Cardiac septum (tissue), 1 donor: ENCODE measurements at regions not wholly inside any gene's neighbourhood (a gene's known extent, or its start where the extent isn't known, plus 50 kb on each side); places are given as distances from the start of the nearest gene placed in this dataset.
"Not testable (repeated sequence)": the region's sequence is repeated elsewhere in the genome, so short reads cannot be mapped to it uniquely, and the experiment has no call there.

ENCODE experiments used
- DNase-seq: peaks from one replicate; pipeline ENCODE4 v3.0.0-alpha.2; 2020; ENCODE audit warnings: low spot score
- intact Hi-C: fragments of 100-400 bp; cut with DNase I; formaldehyde crosslinking; loops from one replicate; pipeline ENCODE4 v1.14.0; 2022
- donor health status: DM: no; HTN: no; CAD: no.

- intact Hi-C loops, result no loop called here
- no peak for DNase-seq
Observed at GRCh38 chr9:105087910-105088898, 156.2 kb upstream of the SLC44A1 start.

- intact Hi-C loops, result no loop called here
- DNase-seq, result no peak
Observed at GRCh38 chr9:105089874-105090273, 154.6 kb upstream of the SLC44A1 start.

GRCh38 chr9:105091004-105091640, 153.3 kb upstream of the SLC44A1 start:
- DNase-seq, result no peak
- intact Hi-C loops, result no loop called here

- intact Hi-C loops, result no loop called here
- DNase-seq, result no peak
Observed at GRCh38 chr9:105093685-105094084, 150.8 kb upstream of the SLC44A1 start.

GRCh38 chr9:105098370-105098769, 146.1 kb upstream of the SLC44A1 start:
- DNase-seq, result no peak
- intact Hi-C loops, result no loop called here

GRCh38 chr9:105103776-105104175, 140.7 kb upstream of the SLC44A1 start:
- no peak for DNase-seq
- intact Hi-C loops, result no loop called here

GRCh38 chr9:105114318-105114717, 130.1 kb upstream of the SLC44A1 start:
- DNase-seq, result no peak
- intact Hi-C loops, result no loop called here

- peak; percentile 83 for DNase-seq
- intact Hi-C loops, result no loop called here
Observed at GRCh38 chr9:105114964-105115728, 129.3 kb upstream of the SLC44A1 start.

- intact Hi-C loops, result no loop called here
- no peak for DNase-seq
Observed at GRCh38 chr9:105116052-105116868, 128.2 kb upstream of the SLC44A1 start.

- DNase-seq, result no peak
Observed at GRCh38 chr9:105117234-105117633, 127.2 kb upstream of the SLC44A1 start.

GRCh38 chr9:105118636-105119035, 125.8 kb upstream of the SLC44A1 start:
- intact Hi-C loops, result no loop called here
- no peak for DNase-seq

More at GRCh38 chr9:105117234-105117633, 127.2 kb upstream of the SLC44A1 start:
- intact Hi-C loops, result no loop called here

GRCh38 chr9:105119156-105119555, 125.3 kb upstream of the SLC44A1 start:
- intact Hi-C loops, result no loop called here
- no peak for DNase-seq

GRCh38 chr9:105121861-105122430, 122.5 kb upstream of the SLC44A1 start:
- intact Hi-C loops, result no loop called here

GRCh38 chr9:105124598-105124997, 119.9 kb upstream of the SLC44A1 start:
- intact Hi-C loops, DNase-seq: not testable (repeated sequence)

More at GRCh38 chr9:105121861-105122430, 122.5 kb upstream of the SLC44A1 start:
- no peak for DNase-seq

- DNase-seq, result no peak
- intact Hi-C loops, result no loop called here
Observed at GRCh38 chr9:105126226-105126625, 118.2 kb upstream of the SLC44A1 start.

- intact Hi-C loops, result no loop called here
Observed at GRCh38 chr9:105127863-105128220, 116.6 kb upstream of the SLC44A1 start.

GRCh38 chr9:105128908-105129600, 115.4 kb upstream of the SLC44A1 start:
- intact Hi-C loops, result no loop called here
- DNase-seq, result no peak

More at GRCh38 chr9:105127863-105128220, 116.6 kb upstream of the SLC44A1 start:
- no peak for DNase-seq

GRCh38 chr9:105129731-105130130, 114.7 kb upstream of the SLC44A1 start:
- DNase-seq, result no peak
- intact Hi-C loops, result no loop called here
